IPS DF 6.9 (cell line): ENCODE measurements at regions not wholly inside any gene's neighbourhood (a gene's known extent, or its start where the extent isn't known, plus 50 kb on each side); places are given as distances from the start of the nearest gene placed in this dataset.

Experiments
- DNase-seq: peaks from one replicate; pipeline ENCODE4 v3.0.0-alpha.2; 2013; ENCODE audit warnings: low read depth, low spot score
- H3K27ac ChIP-seq: one replicate; pipeline ENCODE4 v1.5.1; 2013; ENCODE audit warnings: low read length, control low read depth
- H3K27me3 ChIP-seq: 2 replicates; pipeline ENCODE4 v1.6.1; 2013; ENCODE audit warnings: mild to moderate bottlenecking, low read length; ENCODE audit not compliant: control insufficient read depth, insufficient read depth
- H3K36me3 ChIP-seq: 2 replicates; pipeline ENCODE4 v1.6.1; 2013; ENCODE audit warnings: low read length; ENCODE audit not compliant: control insufficient read depth, insufficient read depth
- H3K4me1 ChIP-seq: 2 replicates; pipeline ENCODE4 v1.6.1; 2013; ENCODE audit warnings: low read length; ENCODE audit not compliant: control insufficient read depth, insufficient read depth
- H3K4me3 ChIP-seq: 2 replicates; pipeline ENCODE4 v1.5.1; 2013; ENCODE audit warnings: mild to moderate bottlenecking, low read length
- H3K9me3 ChIP-seq: 2 replicates; pipeline ENCODE4 v1.6.1; 2013; ENCODE audit warnings: low read length, inconsistent platforms; ENCODE audit not compliant: control insufficient read depth, insufficient read depth
- WGBS: extraction: QIAGEN DNeasy Blood & Tissue Kit; methylation state at CpG from one replicate; pipeline ENCODE4 v1.1.7; 2013; ENCODE audit warnings: mixed read lengths, missing lambda C conversion rate; ENCODE audit not compliant: insufficient read length, insufficient coverage; 5-methylcytosine and 5-hydroxymethylcytosine counted together

DNA sequence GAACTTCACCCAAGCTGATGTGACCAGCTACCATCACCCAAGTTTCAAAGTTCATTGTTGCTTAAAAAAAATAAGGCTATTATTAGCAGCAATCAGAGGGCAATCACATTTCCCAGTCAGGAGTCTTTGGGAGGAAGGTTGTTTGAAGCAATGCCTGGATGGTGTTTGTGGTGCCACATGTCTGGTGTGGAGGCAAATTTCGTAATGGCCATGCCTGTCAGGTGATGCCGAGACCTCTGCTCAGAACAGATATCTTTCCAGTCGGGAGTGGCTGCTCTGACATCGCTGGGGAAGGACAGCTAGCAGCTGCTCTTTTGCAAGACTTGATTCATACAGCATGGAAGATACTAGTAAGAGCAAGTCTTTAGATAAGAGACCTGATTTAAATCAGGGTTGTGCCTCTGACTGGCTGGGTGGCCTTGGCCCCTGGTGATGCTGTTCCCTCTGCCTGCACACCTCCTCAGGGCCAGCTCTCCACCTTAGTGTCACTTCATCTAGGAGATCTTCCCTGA lies 187.8 kb upstream of the JUN start:
- Histone ChIP-seq H3K4me3 (no peak overlapping the region), H3K27me3 (no peaks in the 10 kb centered on the region), H3K9me3 (no peaks in the 10 kb centered on the region), H3K4me1 (no peaks in the 10 kb centered on the region), H3K36me3 (no peaks in the 10 kb centered on the region), H3K27ac (no peak overlapping the region)
- no CpG with 5 or more reads among the region's 4 CpGs for WGBS
- DNase-seq, result no peak

DNA sequence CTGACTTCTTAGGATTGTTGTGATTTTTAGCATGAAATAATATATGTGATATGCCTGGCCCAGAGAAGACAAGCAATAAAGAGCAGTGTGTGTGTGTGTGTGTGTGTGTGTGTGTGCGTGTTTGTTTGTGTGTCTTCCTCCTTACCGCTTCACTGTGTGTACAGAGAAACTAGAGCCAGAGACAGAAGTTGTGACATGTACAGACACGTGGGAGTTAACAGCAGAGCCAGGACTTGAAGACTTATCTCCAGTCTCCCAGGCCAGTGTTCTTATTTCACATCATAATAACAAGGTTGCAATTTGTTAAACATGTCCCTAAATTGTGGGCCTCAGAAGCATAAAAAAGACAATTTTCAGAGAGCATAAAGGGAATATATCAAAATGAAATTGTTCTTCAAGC lies 192.0 kb upstream of the JUN start:
- DNase-seq, result no peak
- H3K27ac ChIP-seq, result no peak overlapping the region
- H3K9me3 ChIP-seq, result no peaks in the 10 kb centered on the region
- no peaks in the 10 kb centered on the region for H3K27me3 ChIP-seq
- no peak overlapping the region for H3K4me3 ChIP-seq
- H3K36me3 ChIP-seq, result no peaks in the 10 kb centered on the region
- WGBS, result no CpG with 5 or more reads among the region's 3 CpGs
- no peaks in the 10 kb centered on the region for H3K4me1 ChIP-seq

DNA sequence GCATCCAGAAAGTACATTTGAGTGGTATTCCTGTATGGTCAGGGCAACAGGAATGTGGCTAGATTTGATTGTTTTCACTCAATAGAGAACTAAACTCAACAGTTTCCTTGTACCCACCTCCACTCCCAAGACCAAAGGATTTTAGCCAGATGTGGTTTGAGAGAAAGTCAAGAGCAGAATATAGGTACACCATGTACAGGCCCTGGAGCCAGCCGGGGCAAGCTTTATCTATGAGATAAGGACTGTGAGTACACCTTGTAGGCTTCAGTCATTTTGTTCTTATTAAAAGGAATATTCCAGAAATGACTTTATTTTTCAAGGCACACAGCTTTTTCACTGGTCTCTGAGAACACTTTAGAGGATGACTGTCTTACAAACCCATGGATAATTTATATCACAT lies 192.4 kb upstream of the JUN start:
- H3K27me3 ChIP-seq, result no peaks in the 10 kb centered on the region
- H3K36me3 ChIP-seq, result no peaks in the 10 kb centered on the region
- no peak overlapping the region for H3K4me3 ChIP-seq
- WGBS, result no CpG with 5 or more reads among the region's 1 CpG
- H3K9me3 ChIP-seq, result no peaks in the 10 kb centered on the region
- no peaks in the 10 kb centered on the region for H3K4me1 ChIP-seq
- no peak overlapping the region for H3K27ac ChIP-seq
- no peak for DNase-seq

DNA sequence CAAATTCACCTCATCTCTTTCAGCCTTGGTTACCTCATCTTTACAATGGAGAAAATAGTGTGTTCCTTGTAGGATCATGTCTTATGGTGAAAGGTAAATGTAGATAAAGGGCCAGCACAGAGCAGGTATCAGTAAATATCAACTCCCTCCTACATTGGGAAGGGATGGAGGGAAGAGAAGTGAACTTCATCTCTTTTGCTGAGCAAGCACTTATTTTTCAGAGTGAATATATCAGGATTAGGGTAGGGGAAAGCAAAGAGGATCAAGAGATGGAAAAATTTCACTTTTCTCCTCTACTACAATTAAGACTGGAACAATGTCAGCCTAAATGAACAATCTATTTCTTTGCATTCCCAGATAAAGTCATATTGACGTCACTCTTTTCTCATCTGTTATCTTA lies 193.8 kb upstream of the JUN start:
- H3K36me3 ChIP-seq, result no peaks in the 10 kb centered on the region
- no peaks in the 10 kb centered on the region for H3K27me3 ChIP-seq
- DNase-seq, result no peak
- H3K27ac ChIP-seq, result no peak overlapping the region
- no peaks in the 10 kb centered on the region for H3K9me3 ChIP-seq
- peaks cover 5% of the 10 kb centered on the region; the same call in 1 of the 2 replicates for H3K4me1 ChIP-seq
- H3K4me3 ChIP-seq, result no peak overlapping the region
- WGBS, result no CpG with 5 or more reads among the region's 1 CpG

DNA sequence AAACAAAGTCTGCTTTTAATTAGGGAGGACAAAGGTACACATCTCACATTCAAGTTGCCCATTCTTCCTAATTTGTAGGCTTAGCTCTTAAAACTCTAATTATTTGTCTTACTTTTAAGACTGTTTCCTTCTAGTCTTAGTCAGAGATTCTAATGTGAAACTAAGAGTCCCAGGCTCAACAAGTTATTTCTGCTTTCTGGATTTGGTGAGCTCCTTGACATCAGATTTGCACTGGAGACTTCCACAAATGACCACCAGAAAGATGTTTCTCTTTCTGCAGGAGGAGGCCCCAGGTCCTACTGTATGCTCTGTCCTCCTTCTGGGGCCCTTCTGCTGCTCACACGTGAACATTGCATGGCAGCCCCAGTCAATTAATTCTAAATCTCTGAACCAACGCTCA lies 194.2 kb upstream of the JUN start:
- Histone ChIP-seq H3K27me3 (no peaks in the 10 kb centered on the region), H3K9me3 (no peaks in the 10 kb centered on the region)
- no peak for DNase-seq

DNA sequence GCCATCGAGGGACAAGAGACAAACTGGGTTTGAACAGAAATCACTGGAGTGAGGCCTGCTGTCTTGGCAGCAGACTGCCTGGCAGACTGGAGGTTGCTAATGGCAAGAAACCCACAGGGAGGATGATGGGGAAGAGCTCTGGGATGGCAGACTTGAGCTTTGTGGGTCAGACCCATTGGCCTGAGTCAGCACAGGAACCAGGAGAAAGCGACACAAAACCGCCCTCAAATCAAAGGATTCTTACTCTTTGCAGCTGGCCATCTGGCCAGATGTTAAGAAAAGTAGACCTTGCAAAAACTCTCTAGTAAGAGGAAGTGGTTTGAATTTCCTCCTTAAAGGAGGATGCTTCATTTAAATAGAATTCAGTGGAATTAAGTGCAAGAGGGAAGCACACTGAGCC lies 195.2 kb upstream of the JUN start:
- Histone ChIP-seq H3K4me1 (peaks cover 5% of the 10 kb centered on the region; the same call in 1 of the 2 replicates), H3K36me3 (no peaks in the 10 kb centered on the region), H3K27ac (no peak overlapping the region), H3K9me3 (no peaks in the 10 kb centered on the region), H3K27me3 (no peaks in the 10 kb centered on the region), H3K4me3 (no peak overlapping the region)
- no peak for DNase-seq
- WGBS, result no CpG with 5 or more reads among the region's 3 CpGs

More for the DNA sequence above, 194.2 kb upstream of the JUN start:
- Histone ChIP-seq H3K27ac (no peak overlapping the region), H3K4me3 (no peak overlapping the region), H3K4me1 (peaks cover 5% of the 10 kb centered on the region; the same call in 1 of the 2 replicates), H3K36me3 (no peaks in the 10 kb centered on the region)
- WGBS, result no CpG with 5 or more reads among the region's 2 CpGs

DNA sequence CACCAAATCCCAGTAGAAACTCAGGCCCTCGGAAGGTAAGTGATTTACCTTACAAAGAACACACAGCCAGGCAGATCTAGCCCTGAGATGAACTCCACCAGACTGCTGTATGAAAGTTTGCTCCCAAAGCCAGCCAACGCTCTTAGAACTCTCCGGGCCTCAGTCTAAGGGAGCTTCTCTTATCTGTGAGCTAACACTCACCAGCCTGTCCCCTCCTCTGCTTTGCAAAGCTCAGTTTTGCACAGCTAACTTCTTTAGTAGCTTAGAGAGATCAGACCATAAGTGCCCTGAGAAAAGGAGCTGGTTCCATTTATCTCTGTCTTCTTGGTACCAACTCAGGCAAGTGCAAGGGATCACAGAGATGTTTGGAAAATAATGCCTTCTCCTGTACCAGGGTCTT lies 195.8 kb upstream of the JUN start:
- WGBS, result no CpG with 5 or more reads among the region's 3 CpGs
- H3K27ac ChIP-seq, result no peak overlapping the region
- DNase-seq, result no peak
- no peaks in the 10 kb centered on the region for H3K36me3 ChIP-seq
- H3K4me3 ChIP-seq, result no peak overlapping the region
- no peaks in the 10 kb centered on the region for H3K27me3 ChIP-seq
- peaks cover 5% of the 10 kb centered on the region; the same call in 1 of the 2 replicates for H3K4me1 ChIP-seq
- H3K9me3 ChIP-seq, result no peaks in the 10 kb centered on the region

DNA sequence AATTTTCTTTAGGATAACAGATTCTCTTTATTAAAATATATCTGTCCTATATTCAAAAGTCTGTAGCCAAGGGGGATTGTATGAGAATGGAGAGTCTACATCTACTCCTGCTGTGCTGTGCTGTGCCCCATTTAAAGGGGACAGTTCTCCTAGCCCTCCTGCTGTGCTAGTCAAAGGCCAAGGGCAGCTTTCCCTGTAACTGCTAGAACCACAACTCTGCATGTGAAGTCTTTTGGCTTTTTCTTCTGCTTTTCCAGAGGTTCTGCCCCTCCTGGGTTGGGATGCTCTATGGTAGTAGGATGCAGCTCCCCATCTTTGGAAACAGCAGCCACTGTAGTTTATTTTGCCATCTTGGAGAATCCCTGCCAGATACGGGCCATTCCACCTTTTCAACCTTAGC lies 197.5 kb upstream of the JUN start:
- Histone ChIP-seq H3K4me1 (peaks cover 5% of the 10 kb centered on the region; the same call in 1 of the 2 replicates), H3K27ac (no peak overlapping the region), H3K36me3 (no peaks in the 10 kb centered on the region), H3K9me3 (no peaks in the 10 kb centered on the region), H3K4me3 (no peak overlapping the region), H3K27me3 (no peaks in the 10 kb centered on the region)
- DNase-seq, result no peak
- no CpG with 5 or more reads among the region's 1 CpG for WGBS

DNA sequence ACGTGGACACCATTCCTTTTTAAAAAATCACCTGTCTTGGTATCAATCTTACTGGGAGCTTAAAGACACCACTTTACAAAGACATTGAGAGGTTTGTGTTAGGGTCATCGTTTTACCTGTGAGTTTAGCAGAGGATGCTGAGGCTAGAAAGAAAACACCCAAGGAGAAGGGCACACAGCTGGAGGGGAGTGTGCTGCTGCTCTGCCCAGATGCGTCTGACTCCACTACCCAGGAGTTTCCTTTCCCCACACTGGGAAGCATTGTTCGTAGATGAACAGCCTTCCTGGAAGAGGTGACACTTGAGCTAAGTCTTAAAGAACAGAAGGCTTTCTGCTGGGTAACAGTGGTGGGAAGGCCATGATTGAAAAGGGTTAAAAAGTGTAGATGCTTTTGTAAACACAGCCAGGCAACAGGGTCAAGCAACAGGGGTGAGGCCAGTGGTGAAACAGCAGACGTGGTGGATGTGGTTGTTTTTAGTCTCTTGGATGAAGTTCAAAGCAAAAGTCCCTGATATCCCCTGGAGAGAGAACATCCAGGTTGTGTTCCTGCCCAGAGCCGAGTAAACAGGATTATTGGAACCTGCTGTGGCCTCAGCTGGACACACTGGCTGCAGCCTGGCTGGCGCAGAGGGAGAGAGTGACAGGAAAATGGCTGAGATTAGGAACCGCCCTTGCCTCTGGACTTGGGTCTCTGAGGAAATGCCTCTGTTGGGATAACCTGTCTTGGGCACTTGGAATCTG lies 198.6 kb upstream of the JUN start:
- WGBS, result no CpG with 5 or more reads among the region's 8 CpGs

DNA sequence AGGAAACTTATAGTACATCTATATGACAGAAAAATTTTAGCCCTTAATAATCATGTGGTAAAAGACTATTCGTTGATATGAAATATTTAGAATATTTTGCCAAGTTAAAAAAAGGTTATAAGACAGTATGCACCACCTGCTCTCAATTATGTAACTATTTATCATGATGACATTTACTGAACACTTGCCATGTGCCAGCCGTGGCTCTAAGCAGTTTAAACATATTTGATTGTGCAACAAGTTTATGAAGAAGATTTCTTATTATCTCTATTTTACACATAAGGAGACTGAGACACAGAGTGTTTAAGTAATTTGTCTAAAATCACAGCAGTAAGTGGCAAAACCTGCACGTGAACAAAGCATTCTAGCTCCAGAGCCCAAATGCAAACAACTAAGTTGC lies 199.3 kb upstream of the JUN start:
- H3K27ac ChIP-seq, result no peak overlapping the region
- H3K4me3 ChIP-seq, result no peak overlapping the region
- H3K9me3 ChIP-seq, result no peaks in the 10 kb centered on the region
- H3K4me1 ChIP-seq, result peaks cover 5% of the 10 kb centered on the region; the same call in 1 of the 2 replicates
- no peaks in the 10 kb centered on the region for H3K36me3 ChIP-seq
- no peak for DNase-seq
- no CpG with 5 or more reads among the region's 3 CpGs for WGBS
- no peaks in the 10 kb centered on the region for H3K27me3 ChIP-seq

More for the DNA sequence above, 198.6 kb upstream of the JUN start:
- H3K27me3 ChIP-seq, result no peaks in the 10 kb centered on the region
- H3K36me3 ChIP-seq, result no peaks in the 10 kb centered on the region
- no peak overlapping the region for H3K27ac ChIP-seq
- no peak for DNase-seq
- H3K9me3 ChIP-seq, result no peaks in the 10 kb centered on the region
- no peak overlapping the region for H3K4me3 ChIP-seq
- peaks cover 5% of the 10 kb centered on the region; the same call in 1 of the 2 replicates for H3K4me1 ChIP-seq
